B cell (primary cell): ENCODE measurements at regions not wholly inside any gene's neighbourhood (a gene's known extent, or its start where the extent isn't known, plus 50 kb on each side); places are given as distances from the start of the nearest gene placed in this dataset.

Experiments
- EZH2 ChIP-seq: IDR thresholded peaks from 2 replicates; pipeline ENCODE4 v1.6.1; 2012; ENCODE audit warnings: borderline replicate concordance, low read depth, mild to moderate bottlenecking, moderate library complexity, low read length; ENCODE audit not compliant: insufficient read depth, poor library complexity, severe bottlenecking
- TF ChIP-seq, protein P1 (sequence below): fragments of 200-600 bp; IDR thresholded peaks from one replicate; pipeline ENCODE4 v1.8.0; 2022; ENCODE audit warnings: antibody characterized with exemption, mild to moderate bottlenecking

- TF ChIP-seq, protein P1, sequence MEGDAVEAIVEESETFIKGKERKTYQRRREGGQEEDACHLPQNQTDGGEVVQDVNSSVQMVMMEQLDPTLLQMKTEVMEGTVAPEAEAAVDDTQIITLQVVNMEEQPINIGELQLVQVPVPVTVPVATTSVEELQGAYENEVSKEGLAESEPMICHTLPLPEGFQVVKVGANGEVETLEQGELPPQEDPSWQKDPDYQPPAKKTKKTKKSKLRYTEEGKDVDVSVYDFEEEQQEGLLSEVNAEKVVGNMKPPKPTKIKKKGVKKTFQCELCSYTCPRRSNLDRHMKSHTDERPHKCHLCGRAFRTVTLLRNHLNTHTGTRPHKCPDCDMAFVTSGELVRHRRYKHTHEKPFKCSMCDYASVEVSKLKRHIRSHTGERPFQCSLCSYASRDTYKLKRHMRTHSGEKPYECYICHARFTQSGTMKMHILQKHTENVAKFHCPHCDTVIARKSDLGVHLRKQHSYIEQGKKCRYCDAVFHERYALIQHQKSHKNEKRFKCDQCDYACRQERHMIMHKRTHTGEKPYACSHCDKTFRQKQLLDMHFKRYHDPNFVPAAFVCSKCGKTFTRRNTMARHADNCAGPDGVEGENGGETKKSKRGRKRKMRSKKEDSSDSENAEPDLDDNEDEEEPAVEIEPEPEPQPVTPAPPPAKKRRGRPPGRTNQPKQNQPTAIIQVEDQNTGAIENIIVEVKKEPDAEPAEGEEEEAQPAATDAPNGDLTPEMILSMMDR = no peak
- TF ChIP-seq EZH2 = no peak
These were observed 58.8 kb upstream of the ZNF644 start for GRCh38 chr1:91080650-91081049.
